Esophagus squamous epithelium (tissue), 5 donors: ENCODE measurements at regions not wholly inside any gene's neighbourhood (a gene's known extent, or its start where the extent isn't known, plus 50 kb on each side); places are given as distances from the start of the nearest gene placed in this dataset.

Experiments
- DNase-seq: peaks from one replicate; lab custom pipeline; 2025; lab: John Stamatoyannopoulos, UW
- H3K27ac ChIP-seq, 4 donors: fragments of 200-600 bp; sonication (generic); one replicate each; pipeline ENCODE4 v1.5.1; 2016 to 2019; ENCODE audit warnings: mild to moderate bottlenecking in 1 of 4
- H3K27me3 ChIP-seq, 4 donors: fragments of 200-600 bp; sonication (generic); 1 replicate in 3 of 4; 2 replicates in 1 of 4; pipeline versions ENCODE4 v1.5.1 to v1.6.0; 2017 to 2021; ENCODE audit warnings: antibody characterized with exemption in 1 of 4
- H3K36me3 ChIP-seq, 3 donors: fragments of 200-600 bp; sonication (generic); one replicate each; pipeline ENCODE4 v1.5.1; 2016 to 2019
- H3K4me1 ChIP-seq, 3 donors: fragments of 200-600 bp; sonication (generic); one replicate each; pipeline ENCODE4 v1.5.1; 2017 to 2019
- H3K4me3 ChIP-seq, 4 donors: fragments of 200-600 bp; sonication (generic); 1 replicate in 3 of 4; 2 replicates in 1 of 4; pipeline ENCODE4 v1.5.1; 2016 to 2019; ENCODE audit warnings: mild to moderate bottlenecking in 2 of 4, moderate library complexity in 1 of 4
- H3K9me3 ChIP-seq, 3 donors: fragments of 200-600 bp; sonication (generic); one replicate each; pipeline ENCODE4 v1.5.1; 2016 to 2019
- POLR2A ChIP-seq, 4 donors: fragments of 450-650 bp; IDR thresholded peaks; one replicate each; pipeline ENCODE4 v1.6.1; 2017; ENCODE audit warnings: antibody characterized with exemption in 4 of 4, mild to moderate bottlenecking in 4 of 4, moderate library complexity in 3 of 4
- WGBS, 2 donors: methylation state at CpG; one replicate each; pipeline ENCODE4 v1.1.5; 2018; 5-methylcytosine and 5-hydroxymethylcytosine counted together
- intact Hi-C: fragments of 100-400 bp; cut with DNase I; formaldehyde crosslinking; loops from one replicate; pipeline ENCODE4 v1.15.0; 2022
- TF ChIP-seq, protein P1 (sequence below), 6 experiments: fragments of 450-650 bp in 4 of 6; fragments of 200-600 bp in 2 of 6; sonication (generic) in 2 of 6; IDR thresholded peaks; one replicate each; pipeline ENCODE4 v1.5.1; 2016 to 2019; ENCODE audit warnings: antibody characterized with exemption in 6 of 6, mild to moderate bottlenecking in 4 of 6, moderate library complexity in 4 of 6
- donor health status: DM: yes; HTN: yes; CAD: no.

DNA sequence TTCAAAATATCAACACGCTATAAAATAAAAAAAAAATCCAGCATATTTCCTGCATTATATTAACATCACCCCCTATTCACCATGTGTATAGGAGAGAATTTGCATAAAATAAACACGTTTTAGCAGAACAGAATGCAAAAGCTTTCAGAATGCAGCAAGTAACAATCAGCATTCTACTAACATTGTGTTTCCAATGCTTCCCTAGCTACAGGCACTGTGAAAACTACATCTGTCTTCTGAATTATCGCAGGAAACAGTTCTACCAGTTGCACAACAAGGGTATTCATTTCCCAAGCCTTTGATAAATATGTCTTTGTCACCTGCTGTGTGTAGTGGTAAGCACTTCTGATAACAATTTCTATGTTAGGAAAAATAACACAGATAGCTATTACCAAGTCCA is 1015.8 kb downstream of the CDH18 start:
- no peak overlapping the region for H3K4me3 ChIP-seq
- 44 to 59% methylated on average over 3 of the region's 3 CpGs for WGBS, 2 donors
- H3K36me3 ChIP-seq, result no peaks in the 10 kb centered on the region
- intact Hi-C loops, result no loop called here
- H3K9me3 ChIP-seq, result no peaks in the 10 kb centered on the region
- TF ChIP-seq, protein P1, sequence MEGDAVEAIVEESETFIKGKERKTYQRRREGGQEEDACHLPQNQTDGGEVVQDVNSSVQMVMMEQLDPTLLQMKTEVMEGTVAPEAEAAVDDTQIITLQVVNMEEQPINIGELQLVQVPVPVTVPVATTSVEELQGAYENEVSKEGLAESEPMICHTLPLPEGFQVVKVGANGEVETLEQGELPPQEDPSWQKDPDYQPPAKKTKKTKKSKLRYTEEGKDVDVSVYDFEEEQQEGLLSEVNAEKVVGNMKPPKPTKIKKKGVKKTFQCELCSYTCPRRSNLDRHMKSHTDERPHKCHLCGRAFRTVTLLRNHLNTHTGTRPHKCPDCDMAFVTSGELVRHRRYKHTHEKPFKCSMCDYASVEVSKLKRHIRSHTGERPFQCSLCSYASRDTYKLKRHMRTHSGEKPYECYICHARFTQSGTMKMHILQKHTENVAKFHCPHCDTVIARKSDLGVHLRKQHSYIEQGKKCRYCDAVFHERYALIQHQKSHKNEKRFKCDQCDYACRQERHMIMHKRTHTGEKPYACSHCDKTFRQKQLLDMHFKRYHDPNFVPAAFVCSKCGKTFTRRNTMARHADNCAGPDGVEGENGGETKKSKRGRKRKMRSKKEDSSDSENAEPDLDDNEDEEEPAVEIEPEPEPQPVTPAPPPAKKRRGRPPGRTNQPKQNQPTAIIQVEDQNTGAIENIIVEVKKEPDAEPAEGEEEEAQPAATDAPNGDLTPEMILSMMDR (IDR thresholded peaks at IDR 0.05), result no peak
- no peak for TF ChIP-seq POLR2A (IDR thresholded peaks at IDR 0.05)
- H3K27ac ChIP-seq, result no peak overlapping the region
- DNase-seq, result no peak
- H3K27me3 ChIP-seq, result no peaks in the 10 kb centered on the region
- H3K4me1 ChIP-seq, result no peaks in the 10 kb centered on the region

DNA sequence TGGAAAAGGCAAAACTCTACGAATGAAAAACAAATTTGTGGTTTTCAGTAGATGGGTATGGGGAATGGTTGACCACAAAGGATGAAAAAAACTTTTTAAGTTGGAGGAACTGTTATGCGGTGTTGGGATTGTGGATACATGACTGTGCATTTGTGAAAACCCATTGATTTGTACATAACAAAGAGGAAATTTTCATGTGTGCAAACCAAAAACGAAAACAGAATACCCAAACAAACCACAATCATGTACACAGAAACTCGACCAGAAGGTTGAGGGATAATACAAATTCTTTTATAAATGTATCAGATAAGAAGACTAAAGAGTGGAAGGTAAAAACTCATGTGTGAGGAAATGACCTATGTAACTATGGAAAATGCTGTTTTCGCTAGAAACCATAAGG is 1012.4 kb downstream of the CDH18 start:
- Histone ChIP-seq H3K9me3 (no peaks in the 10 kb centered on the region), H3K4me3 (no peak overlapping the region), H3K27ac (no peak overlapping the region), H3K4me1 (no peaks in the 10 kb centered on the region), H3K27me3 (no peaks in the 10 kb centered on the region), H3K36me3 (no peaks in the 10 kb centered on the region)
- DNase-seq, result no peak
- intact Hi-C loops, result no loop called here
- WGBS, 2 donors, result 61 to 64% methylated on average over 5 of the region's 5 CpGs
- TF ChIP-seq, protein P1 (IDR thresholded peaks at IDR 0.05), result no peak
- TF ChIP-seq POLR2A (IDR thresholded peaks at IDR 0.05), result no peak

DNA sequence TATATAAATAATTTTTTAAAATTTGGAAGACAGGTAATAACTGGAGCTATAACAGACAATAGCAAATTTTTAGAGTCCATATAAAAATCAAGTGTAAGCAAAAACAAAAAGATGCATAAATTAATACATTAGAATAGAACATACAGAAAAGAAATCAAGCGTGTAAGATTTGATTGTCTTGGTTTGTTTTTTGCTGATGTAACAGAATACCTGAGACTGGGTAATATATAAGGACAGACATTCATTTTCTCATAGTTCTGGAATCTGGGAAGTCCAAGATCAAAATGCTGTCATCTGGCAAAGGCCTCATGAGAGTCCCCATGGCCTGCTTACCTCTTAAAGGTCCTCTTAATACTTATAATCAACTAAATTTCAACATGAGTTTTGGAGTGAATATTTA is 1010.1 kb downstream of the CDH18 start:
- TF ChIP-seq, protein P1 (IDR thresholded peaks at IDR 0.05), result no peak
- TF ChIP-seq POLR2A (IDR thresholded peaks at IDR 0.05), result no peak
- peaks cover 0 to 5% (median 0%) of the 10 kb centered on the region in 3 donors for H3K9me3 ChIP-seq
- no peak overlapping the region for H3K4me3 ChIP-seq
- no peaks in the 10 kb centered on the region for H3K27me3 ChIP-seq
- H3K36me3 ChIP-seq, result no peaks in the 10 kb centered on the region
- intact Hi-C loops, result no loop called here
- no peak overlapping the region for H3K27ac ChIP-seq
- H3K4me1 ChIP-seq, result no peaks in the 10 kb centered on the region
- DNase-seq, result no peak
- WGBS, 2 donors, result 90 to 93% methylated on average over 1 of the region's 1 CpG

DNA sequence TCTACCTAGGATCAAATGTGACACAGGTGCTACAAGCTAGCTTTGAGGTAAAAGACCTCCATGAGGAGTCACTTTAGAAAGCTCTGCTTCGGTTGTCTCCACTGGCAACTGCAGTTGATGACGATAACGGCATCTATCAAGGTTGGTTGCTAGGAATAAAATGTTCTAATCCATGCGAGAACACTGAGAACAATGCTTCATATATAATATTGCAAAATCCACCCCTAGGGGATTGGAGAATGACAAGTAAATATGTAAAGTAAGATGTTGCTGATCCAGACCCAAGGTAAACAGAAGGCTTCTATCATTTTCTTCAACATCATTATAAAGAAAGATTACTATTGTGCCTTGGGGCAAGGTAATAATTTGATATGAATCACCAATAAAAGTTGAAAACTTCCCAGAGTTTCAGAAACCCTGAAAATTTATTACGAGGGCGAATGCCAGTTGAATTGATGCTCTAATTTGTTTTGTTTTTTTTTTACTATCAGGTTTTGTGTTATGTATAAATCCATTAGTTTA is 1003.4 kb downstream of the CDH18 start:
- intact Hi-C loops, result no loop called here
- 33 to 54% methylated on average over 6 of the region's 6 CpGs for WGBS, 2 donors
- Histone ChIP-seq H3K9me3 (peaks cover 0 to 5% (median 0%) of the 10 kb centered on the region in 3 donors), H3K4me3 (no peak overlapping the region), H3K4me1 (no peaks in the 10 kb centered on the region), H3K27ac (no peak overlapping the region), H3K27me3 (no peaks in the 10 kb centered on the region), H3K36me3 (no peaks in the 10 kb centered on the region)
- TF ChIP-seq POLR2A (IDR thresholded peaks at IDR 0.05), result no peak
- TF ChIP-seq, protein P1 (IDR thresholded peaks at IDR 0.05), result no peak
- DNase-seq, result no peak

DNA sequence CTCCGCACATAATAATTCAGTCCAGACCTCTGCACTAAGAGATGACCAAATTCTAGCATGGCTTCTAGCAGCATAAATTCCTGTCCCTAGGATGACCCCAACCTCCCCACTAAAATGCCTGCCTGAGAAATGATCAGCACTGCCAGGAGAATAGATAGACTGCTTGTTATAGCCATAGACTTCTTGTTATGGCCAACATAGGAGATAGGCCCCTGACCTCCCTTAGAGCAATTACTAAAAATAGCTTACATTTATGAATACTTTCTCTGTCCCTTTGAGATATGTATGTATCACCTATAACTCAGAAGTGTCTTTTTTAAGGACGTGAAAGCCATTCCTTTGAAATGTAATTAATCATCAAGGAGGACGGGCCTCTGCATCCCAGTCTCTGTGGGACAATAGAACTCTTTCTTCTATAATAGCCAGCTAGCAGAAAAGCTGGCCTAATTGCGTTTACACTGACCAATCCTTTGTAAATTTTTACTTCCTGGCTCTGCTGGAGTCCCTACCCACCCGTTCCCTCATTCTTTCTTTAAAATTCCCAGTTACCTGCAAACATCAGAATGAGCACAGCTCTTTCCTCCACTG is 1002.7 kb downstream of the CDH18 start:
- intact Hi-C loops, result no loop called here
- Histone ChIP-seq H3K4me3 (no peak overlapping the region), H3K27ac (no peak overlapping the region), H3K27me3 (no peaks in the 10 kb centered on the region), H3K9me3 (peaks cover 0 to 5% (median 0%) of the 10 kb centered on the region in 3 donors), H3K4me1 (no peaks in the 10 kb centered on the region), H3K36me3 (no peaks in the 10 kb centered on the region)
- WGBS, 2 donors, result 44 to 49% methylated on average over 5 of the region's 5 CpGs
- DNase-seq, result no peak
- no peak for TF ChIP-seq POLR2A (IDR thresholded peaks at IDR 0.05)
- TF ChIP-seq, protein P1 (IDR thresholded peaks at IDR 0.05), result no peak
